Natural killer cell treated with Interleukin-12 subunit alpha and Interleukin-12 subunit beta and Interleukin-15 and Interleukin-18, amount 100 ng/mL, for 72 hours (primary cell): ENCODE measurements at regions not wholly inside any gene's neighbourhood (a gene's known extent, or its start where the extent isn't known, plus 50 kb on each side); places are given as distances from the start of the nearest gene placed in this dataset.
"Not testable (repeated sequence)": the region's sequence is repeated elsewhere in the genome, so short reads cannot be mapped to it uniquely, and the experiment has no call there.

Source experiments
- ATAC-seq, 2 donors: fragments of 150-1000 bp; cut with Tn5 transposase in 1 of 2; sonication (Bioruptor Pico), chemical (Tn5 transposase) in 1 of 2; 2 replicates each; pipeline ENCODE4 v1.10.0; 2021
- DNase-seq: peaks from one replicate; pipeline ENCODE4 v3.0.0; 2022; ENCODE audit warnings: low spot score
- H3K27ac Mint-ChIP-seq, 2 donors: 1 replicate in 1 of 2; 2 replicates in 1 of 2; pipeline ENCODE4 v1.8.0; 2022; ENCODE audit warnings: mixed read lengths in 2 of 2, mild to moderate bottlenecking in 1 of 2, moderate library complexity in 1 of 2
- H3K27me3 Mint-ChIP-seq, 2 donors: 1 replicate in 1 of 2; 2 replicates in 1 of 2; pipeline ENCODE4 v1.8.0; 2022; ENCODE audit warnings: mixed read lengths in 2 of 2
- H3K36me3 Mint-ChIP-seq: one replicate; pipeline ENCODE4 v1.8.0; 2022; ENCODE audit warnings: mixed read lengths
- H3K4me1 Mint-ChIP-seq, 2 donors: 1 replicate in 1 of 2; 2 replicates in 1 of 2; pipeline ENCODE4 v1.8.0; 2022; ENCODE audit warnings: low read depth in 2 of 2, mixed read lengths in 2 of 2, mild to moderate bottlenecking in 1 of 2
- H3K4me3 Mint-ChIP-seq: one replicate; pipeline ENCODE4 v1.8.0; 2022; ENCODE audit warnings: mixed read lengths
- H3K9me3 Mint-ChIP-seq: 2 replicates; pipeline ENCODE4 v1.8.0; 2022; ENCODE audit warnings: mixed read lengths

DNA sequence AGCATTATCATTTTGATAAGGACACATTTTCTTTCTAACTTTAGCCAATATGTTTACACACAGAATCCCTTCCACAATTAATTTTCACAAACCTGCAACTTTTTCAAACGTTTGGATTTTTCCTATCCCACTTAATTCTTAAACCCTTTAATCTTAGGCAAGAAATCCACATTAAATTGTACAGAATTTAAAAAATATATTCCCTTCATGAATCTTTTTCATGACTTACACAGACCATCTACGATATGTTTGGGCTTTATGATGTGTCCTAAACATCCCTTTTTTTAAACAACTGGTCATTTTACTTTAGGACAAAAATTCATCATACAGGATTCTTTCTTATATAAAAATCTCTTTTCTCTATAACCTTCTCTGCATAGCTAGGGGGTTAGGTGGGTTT, 241.5 kb upstream of the CNTNAP4 start:
- Mint-ChIP-seq H3K4me1 (no peaks in the 10 kb centered on the region), H3K27me3 (no peaks in the 10 kb centered on the region), H3K9me3 (peaks cover 4% of the 10 kb centered on the region), H3K4me3 (no peak overlapping the region), H3K27ac (no peak overlapping the region), H3K36me3 (no peaks in the 10 kb centered on the region)
- DNase-seq, result no peak
- no peak for ATAC-seq

DNA sequence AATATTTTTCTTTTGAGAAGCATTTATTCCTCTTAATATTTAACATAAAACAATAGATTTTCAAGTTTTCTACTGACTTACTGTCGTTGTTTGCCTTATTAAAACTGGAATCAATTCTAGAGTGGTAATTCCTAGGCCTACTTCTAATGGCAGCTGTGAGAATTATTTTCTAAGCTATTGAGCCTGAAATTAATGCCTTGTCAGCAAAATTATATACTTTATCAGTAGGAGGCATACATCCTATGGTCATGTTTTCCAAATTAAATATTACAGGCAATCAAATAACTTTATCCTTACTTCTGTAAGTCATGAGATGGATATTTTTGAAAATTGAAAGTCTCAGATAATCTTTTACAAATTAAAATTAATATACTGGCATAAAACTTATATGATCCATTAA, 239.1 kb upstream of the CNTNAP4 start:
- Mint-ChIP-seq H3K27me3 (no peaks in the 10 kb centered on the region), H3K9me3 (peaks cover 4% of the 10 kb centered on the region), H3K4me1 (no peaks in the 10 kb centered on the region), H3K36me3 (no peaks in the 10 kb centered on the region), H3K4me3 (no peak overlapping the region), H3K27ac (no peak overlapping the region)
- ATAC-seq (no peak), DNase-seq (no peak)

DNA sequence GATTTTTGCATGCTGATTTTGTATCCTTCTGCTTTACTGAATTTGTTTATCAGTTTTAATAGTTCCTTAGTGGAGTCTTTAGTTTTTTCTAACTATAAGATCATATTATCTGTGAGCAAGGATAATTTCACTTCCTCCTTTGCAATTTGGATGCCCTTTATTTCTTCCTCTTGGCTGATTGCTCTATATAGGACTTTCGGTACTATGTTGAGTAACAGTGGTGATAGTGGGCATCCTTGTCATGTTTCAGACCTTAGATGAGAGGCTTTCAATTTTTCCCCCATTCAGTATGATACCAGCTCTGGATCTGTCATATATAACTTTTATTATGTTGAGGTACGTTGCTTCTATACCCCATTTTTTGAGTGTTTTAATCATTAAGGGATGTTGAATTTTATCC, 224.5 kb upstream of the CNTNAP4 start:
- no peak overlapping the region for H3K27ac Mint-ChIP-seq
- DNase-seq (no peak), ATAC-seq (no peak)
- H3K4me1 Mint-ChIP-seq, result no peaks in the 10 kb centered on the region
- peaks cover 14% of the 10 kb centered on the region for H3K9me3 Mint-ChIP-seq
- H3K4me3 Mint-ChIP-seq, result no peak overlapping the region
- no peaks in the 10 kb centered on the region for H3K36me3 Mint-ChIP-seq
- no peaks in the 10 kb centered on the region for H3K27me3 Mint-ChIP-seq

- ATAC-seq, result no peak
- Mint-ChIP-seq H3K27ac (no peak overlapping the region), H3K4me3 (no peak overlapping the region), H3K4me1 (no peaks in the 10 kb centered on the region), H3K36me3 (no peaks in the 10 kb centered on the region), H3K9me3 (peaks cover 16% of the 10 kb centered on the region), H3K27me3 (no peaks in the 10 kb centered on the region)
- no peak for DNase-seq
Measured at GRCh38 chr16:76059186-76059585, 218.0 kb upstream of the CNTNAP4 start.

DNA sequence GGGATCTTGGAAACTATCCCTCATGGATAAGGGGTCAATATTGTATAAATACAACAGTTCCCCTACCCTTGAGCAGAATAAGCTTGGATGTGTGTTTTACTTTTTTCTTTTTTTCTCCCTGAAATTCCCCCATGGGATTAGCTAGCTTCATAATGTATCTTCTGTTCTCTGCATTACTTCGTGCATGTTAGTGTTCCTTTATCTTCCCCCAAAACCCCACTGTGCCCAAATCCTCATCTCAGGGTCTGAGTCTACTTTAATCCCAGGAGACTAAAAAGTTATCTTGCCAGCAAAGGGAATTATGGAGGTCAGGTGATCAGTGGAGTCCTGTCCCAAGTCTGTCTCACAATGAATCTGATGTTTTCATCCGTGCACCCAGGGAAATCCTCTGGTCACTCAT, 217.5 kb upstream of the CNTNAP4 start:
- Mint-ChIP-seq H3K27ac (no peak overlapping the region), H3K36me3 (no peaks in the 10 kb centered on the region), H3K4me3 (no peak overlapping the region), H3K27me3 (no peaks in the 10 kb centered on the region), H3K9me3 (peaks cover 16% of the 10 kb centered on the region), H3K4me1 (no peaks in the 10 kb centered on the region)
- DNase-seq, result no peak
- ATAC-seq, result no peak

DNA sequence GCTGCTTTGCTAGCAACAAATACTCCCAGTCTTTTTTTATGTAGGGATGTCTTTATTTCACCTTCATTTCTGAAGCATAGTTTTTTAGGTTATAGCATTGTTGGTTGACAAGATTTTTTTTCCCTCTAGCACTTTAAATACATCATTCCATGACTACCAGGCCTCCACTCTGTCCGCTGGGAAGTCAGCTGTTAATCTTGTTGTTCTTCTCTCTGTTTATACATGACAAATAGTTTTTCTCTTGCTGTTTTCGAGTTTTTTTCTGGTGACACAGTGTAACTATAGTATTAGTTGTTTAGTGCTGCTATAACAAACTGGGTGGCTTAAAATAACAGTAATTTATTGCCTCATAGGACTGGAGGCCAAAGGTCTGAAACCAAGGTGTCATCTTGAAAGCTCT, 205.5 kb upstream of the CNTNAP4 start:
- H3K9me3 Mint-ChIP-seq, result peaks cover 16% of the 10 kb centered on the region
- no peaks in the 10 kb centered on the region for H3K36me3 Mint-ChIP-seq
- H3K4me1 Mint-ChIP-seq, result no peaks in the 10 kb centered on the region
- H3K4me3 Mint-ChIP-seq, result no peak overlapping the region
- H3K27me3 Mint-ChIP-seq, result no peaks in the 10 kb centered on the region
- DNase-seq, result no peak
- H3K27ac Mint-ChIP-seq, result no peak overlapping the region
- no peak for ATAC-seq

- Mint-ChIP-seq H3K4me3 (no peak overlapping the region), H3K36me3 (no peaks in the 10 kb centered on the region), H3K9me3 (peaks cover 3% of the 10 kb centered on the region), H3K27ac (no peak overlapping the region), H3K4me1 (no peaks in the 10 kb centered on the region), H3K27me3 (no peaks in the 10 kb centered on the region)
- DNase-seq, result no peak
- no peak for ATAC-seq
Measured at GRCh38 chr16:76081967-76082366, 195.2 kb upstream of the CNTNAP4 start.

DNA sequence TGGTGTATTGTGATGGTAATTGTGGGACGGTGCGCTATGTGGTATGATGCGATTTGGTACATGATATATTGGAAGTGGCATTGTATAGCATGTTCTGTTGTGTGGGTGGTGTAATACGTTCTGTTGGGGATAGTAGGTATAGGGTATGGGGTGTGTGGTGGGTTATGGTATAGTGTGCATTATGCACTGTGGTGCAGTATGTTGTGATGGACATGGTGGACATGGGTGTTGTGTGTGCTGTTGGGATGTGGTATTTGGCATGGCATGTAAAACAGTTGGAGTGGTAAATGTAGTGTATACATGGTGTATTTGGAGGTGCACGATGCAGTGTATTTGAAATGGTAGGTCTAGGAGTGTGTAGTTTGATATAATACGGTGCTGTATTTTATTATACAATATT, 170.6 kb upstream of the CNTNAP4 start:
- Mint-ChIP-seq H3K36me3 (peaks cover 9% of the 10 kb centered on the region), H3K4me3 (no peak overlapping the region), H3K4me1 (no peaks in the 10 kb centered on the region), H3K27me3 (no peaks in the 10 kb centered on the region), H3K27ac (no peak overlapping the region), H3K9me3 (peaks cover 24% of the 10 kb centered on the region)
- no peak for DNase-seq
- no peak for ATAC-seq

GRCh38 chr16:76108460-76108859, 168.7 kb upstream of the CNTNAP4 start:
- ATAC-seq (no peak), DNase-seq (no peak)
- H3K9me3 Mint-ChIP-seq, result peaks cover 13% of the 10 kb centered on the region
- H3K27me3 Mint-ChIP-seq, result no peaks in the 10 kb centered on the region
- H3K4me3 Mint-ChIP-seq, result no peak overlapping the region
- H3K27ac Mint-ChIP-seq, result no peak overlapping the region
- no peaks in the 10 kb centered on the region for H3K4me1 Mint-ChIP-seq
- no peaks in the 10 kb centered on the region for H3K36me3 Mint-ChIP-seq

GRCh38 chr16:76114681-76115080, 162.5 kb upstream of the CNTNAP4 start:
- H3K27me3 Mint-ChIP-seq, result no peaks in the 10 kb centered on the region
- no peak overlapping the region for H3K4me3 Mint-ChIP-seq
- no peak for DNase-seq
- no peak for ATAC-seq
- peaks cover 25% of the 10 kb centered on the region for H3K9me3 Mint-ChIP-seq
- H3K36me3 Mint-ChIP-seq, result no peaks in the 10 kb centered on the region
- no peaks in the 10 kb centered on the region for H3K4me1 Mint-ChIP-seq
- H3K27ac Mint-ChIP-seq, result no peak overlapping the region

GRCh38 chr16:76118344-76118743, 158.9 kb upstream of the CNTNAP4 start:
- no peak for ATAC-seq
- Mint-ChIP-seq H3K9me3 (peaks cover 33% of the 10 kb centered on the region), H3K36me3 (no peaks in the 10 kb centered on the region), H3K27ac (no peak overlapping the region), H3K4me1 (no peaks in the 10 kb centered on the region), H3K4me3 (no peak overlapping the region), H3K27me3 (no peaks in the 10 kb centered on the region)
- no peak for DNase-seq

DNA sequence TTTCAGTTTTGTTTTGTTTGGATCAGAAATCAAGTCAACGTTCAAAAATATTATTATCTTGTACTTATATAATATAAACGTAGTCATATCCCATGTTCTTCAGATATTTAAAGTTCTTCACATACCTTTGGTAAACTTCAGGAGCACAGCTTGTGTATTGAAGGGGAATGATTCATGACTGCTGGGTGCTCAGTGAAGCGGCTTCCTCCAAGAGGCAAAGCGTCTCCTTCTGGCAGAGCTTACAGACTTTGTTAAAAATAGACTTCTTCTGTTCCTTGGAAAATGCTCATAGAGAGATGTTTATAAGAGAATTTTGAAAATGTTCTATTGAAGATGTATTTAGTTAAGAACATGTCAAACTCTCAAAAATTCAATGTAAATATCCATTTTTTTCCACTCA, 155.6 kb upstream of the CNTNAP4 start:
- Mint-ChIP-seq H3K27ac (no peak overlapping the region), H3K36me3 (no peaks in the 10 kb centered on the region)
- no peak for ATAC-seq

GRCh38 chr16:76123966-76124365, 153.2 kb upstream of the CNTNAP4 start:
- Mint-ChIP-seq H3K4me1 (no peaks in the 10 kb centered on the region), H3K9me3 (peaks cover 14% of the 10 kb centered on the region), H3K36me3 (peaks cover 4% of the 10 kb centered on the region), H3K4me3 (no peak overlapping the region), H3K27ac (no peak overlapping the region), H3K27me3 (no peaks in the 10 kb centered on the region)
- no peak for DNase-seq
- no peak for ATAC-seq

More for the DNA sequence above, 155.6 kb upstream of the CNTNAP4 start:
- Mint-ChIP-seq H3K4me1 (no peaks in the 10 kb centered on the region), H3K27me3 (no peaks in the 10 kb centered on the region), H3K4me3 (no peak overlapping the region), H3K9me3 (peaks cover 28% of the 10 kb centered on the region)
- DNase-seq, result no peak

GRCh38 chr16:76125871-76126270, 151.3 kb upstream of the CNTNAP4 start:
- H3K27ac Mint-ChIP-seq, result no peak overlapping the region
- no peak overlapping the region for H3K4me3 Mint-ChIP-seq
- H3K4me1 Mint-ChIP-seq, result no peaks in the 10 kb centered on the region

GRCh38 chr16:76138056-76138455, 139.1 kb upstream of the CNTNAP4 start:
- peaks cover 17% of the 10 kb centered on the region for H3K9me3 Mint-ChIP-seq
- H3K27me3 Mint-ChIP-seq, H3K4me3 Mint-ChIP-seq, ATAC-seq, H3K36me3 Mint-ChIP-seq, H3K27ac Mint-ChIP-seq, H3K4me1 Mint-ChIP-seq, DNase-seq: not testable (repeated sequence)

More at GRCh38 chr16:76125871-76126270, 151.3 kb upstream of the CNTNAP4 start:
- DNase-seq (no peak), ATAC-seq (no peak)
- H3K36me3 Mint-ChIP-seq, result peaks cover 8% of the 10 kb centered on the region
- H3K27me3 Mint-ChIP-seq, result no peaks in the 10 kb centered on the region
- peaks cover 15% of the 10 kb centered on the region for H3K9me3 Mint-ChIP-seq
